ENCODE measurements at regions not wholly inside any gene's neighbourhood (a gene's known extent, or its start where the extent isn't known, plus 50 kb on each side); places are given as distances from the start of the nearest gene placed in this dataset.
"Not testable (repeated sequence)": the region's sequence is repeated elsewhere in the genome, so short reads cannot be mapped to it uniquely, and the experiment has no call there.

- DNase-seq (ENCODE audit: low spot score): no peak
Observed at GRCh38 chr5:106423109-106423897, 1247.4 kb downstream of the EFNA5 start.

DNA sequence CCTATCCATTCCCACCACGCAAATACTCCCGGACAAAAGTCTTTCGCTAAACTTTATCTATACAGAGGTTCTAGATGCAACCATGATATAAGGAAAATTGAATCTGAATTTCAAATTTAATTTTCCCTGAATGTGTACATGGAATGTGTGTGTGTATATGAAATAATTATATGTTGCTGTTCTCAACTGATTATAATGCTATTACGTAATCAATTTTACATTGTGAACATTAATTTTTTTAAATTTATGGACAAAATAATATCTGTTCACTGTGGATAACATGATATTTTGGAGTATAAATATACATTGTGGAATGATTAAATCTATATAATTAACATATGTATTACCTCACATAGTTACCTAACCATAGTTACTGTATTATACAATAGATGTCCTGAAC is 1250.6 kb downstream of the EFNA5 start:
- no peak for DNase-seq (ENCODE audit: low spot score)

GRCh38 chr5:106418196-106418595 is 1252.5 kb downstream of the EFNA5 start:
- peak; percentile 16 for DNase-seq (ENCODE audit: low spot score)

DNA sequence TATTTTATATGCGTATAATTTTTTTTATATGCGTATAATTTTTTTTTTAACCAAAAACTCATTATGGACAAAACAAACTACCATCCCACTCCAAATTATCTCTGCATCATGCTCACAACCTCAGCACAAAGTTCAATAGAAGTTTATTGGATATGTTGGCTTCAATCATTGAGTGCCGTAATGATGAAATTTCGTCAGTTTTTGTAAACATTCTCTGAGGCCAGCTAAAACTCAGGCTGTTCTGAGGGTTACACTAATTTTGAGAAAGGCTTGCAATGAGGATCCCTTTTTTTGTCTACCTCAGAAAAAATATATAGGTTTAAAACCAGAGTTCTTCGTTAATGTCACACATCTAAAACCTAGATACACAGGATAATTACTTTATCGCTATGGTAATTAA is 1253.2 kb downstream of the EFNA5 start:
- DNase-seq (ENCODE audit: low spot score): no peak

DNA sequence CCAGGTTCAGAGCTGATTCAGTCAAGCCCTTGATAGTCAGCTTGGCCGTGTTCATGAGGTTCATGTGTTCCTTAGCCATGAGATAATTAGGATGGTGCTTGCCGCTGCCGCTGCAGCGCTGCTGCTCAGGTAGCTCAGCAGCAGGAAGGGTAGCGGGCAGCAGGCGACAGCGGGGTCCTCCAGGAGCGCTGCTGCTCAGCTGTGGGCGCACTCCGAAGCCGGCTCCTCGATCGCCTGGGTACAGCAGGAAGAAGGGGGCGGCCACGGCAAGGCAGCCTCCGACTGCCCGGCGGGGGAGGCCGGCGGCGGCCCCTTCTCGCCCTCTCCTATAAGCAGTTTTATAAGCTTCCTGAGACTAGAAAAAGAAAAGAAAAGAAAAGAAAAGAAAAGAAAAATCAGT is 1253.6 kb downstream of the EFNA5 start:
- no peak for DNase-seq (ENCODE audit: low spot score)

GRCh38 chr5:106415541-106415940 is 1255.2 kb downstream of the EFNA5 start:
- DNase-seq (ENCODE audit: low spot score): peak; percentile 38

GRCh38 chr5:106414342-106414741 is 1256.4 kb downstream of the EFNA5 start:
- DNase-seq (ENCODE audit: low spot score): no peak

DNA sequence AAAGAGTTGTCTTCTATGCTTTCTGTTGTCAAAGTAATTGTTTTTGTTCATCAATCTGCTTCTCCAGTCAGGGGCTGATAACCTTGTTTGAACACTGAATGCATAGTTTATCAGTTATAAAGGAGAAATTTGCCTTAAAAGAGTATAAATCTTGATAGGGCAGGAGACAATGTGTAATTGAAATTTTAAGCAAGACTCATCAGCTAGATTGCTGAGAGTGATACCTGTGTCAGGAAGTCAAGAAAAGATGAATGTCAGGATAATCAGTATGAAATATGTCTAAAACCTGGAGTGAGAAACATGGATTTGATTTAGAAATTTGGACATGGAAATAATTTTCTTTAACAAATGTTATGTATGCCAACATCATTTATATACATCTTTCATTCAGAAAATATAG is 1258.1 kb downstream of the EFNA5 start:
- no peak for DNase-seq (ENCODE audit: low spot score)

- no peak for DNase-seq (ENCODE audit: low spot score)
Observed at GRCh38 chr5:106408570-106408969, 1262.2 kb downstream of the EFNA5 start.

DNA sequence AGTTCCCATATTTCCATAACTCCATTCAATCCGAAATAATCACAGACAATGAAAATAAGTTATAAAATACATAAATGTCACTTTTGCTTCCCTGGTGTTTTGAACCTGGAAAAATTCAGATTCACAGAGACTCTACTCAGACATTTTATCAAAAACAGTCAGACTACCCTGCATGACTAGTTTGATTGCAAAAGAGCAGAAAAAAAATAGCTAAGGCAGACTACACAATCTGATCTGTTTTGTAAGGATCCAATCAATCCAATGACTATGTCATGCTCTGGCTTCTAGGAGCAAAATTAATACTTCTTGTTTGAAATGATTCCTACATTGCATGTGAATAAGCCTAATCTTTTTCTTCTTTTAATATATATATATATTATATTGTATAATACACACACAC is 1262.6 kb downstream of the EFNA5 start:
- DNase-seq (ENCODE audit: low spot score): no peak

DNA sequence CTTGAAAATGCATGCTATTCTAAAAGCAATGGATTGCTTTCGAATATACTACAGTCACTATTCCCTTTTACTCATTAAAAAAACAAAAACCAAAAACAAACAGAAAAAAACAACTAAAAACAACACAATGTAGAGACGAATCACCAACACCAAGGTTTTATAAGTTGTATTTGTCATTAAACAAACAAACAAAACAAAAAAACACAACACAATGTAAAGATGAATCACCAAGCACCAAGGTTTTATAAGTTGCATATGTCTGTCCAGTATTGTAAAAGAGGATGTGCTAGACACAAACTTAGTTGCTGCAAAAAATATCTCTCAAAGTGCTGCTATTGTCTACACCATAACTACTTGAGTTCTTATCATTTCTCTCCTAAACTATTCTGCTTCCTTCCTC is 1269.2 kb downstream of the EFNA5 start:
- DNase-seq (ENCODE audit: low spot score): no peak

DNA sequence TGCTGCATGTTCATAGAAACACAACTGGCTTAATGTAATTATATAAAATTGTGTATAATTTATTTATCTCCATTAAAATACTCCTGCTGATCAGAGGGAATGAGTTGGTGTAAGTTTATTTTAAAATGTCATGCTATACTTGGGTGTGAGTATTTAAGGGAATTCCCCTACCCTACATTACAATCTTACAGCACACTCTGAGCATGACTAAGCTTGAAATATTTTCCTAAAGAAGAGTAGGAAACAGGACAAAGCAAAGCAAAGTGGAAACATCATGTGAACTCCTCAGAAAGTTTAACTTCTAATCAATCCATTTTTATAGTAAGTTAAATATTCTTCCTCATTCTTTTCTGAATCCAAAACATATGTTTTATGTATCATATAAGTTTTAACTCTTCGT is 1271.3 kb downstream of the EFNA5 start:
- DNase-seq (ENCODE audit: low spot score): no peak

- peak; percentile 2 for DNase-seq (ENCODE audit: low spot score)
Observed at GRCh38 chr5:106397700-106398099, 1273.0 kb downstream of the EFNA5 start.

DNA sequence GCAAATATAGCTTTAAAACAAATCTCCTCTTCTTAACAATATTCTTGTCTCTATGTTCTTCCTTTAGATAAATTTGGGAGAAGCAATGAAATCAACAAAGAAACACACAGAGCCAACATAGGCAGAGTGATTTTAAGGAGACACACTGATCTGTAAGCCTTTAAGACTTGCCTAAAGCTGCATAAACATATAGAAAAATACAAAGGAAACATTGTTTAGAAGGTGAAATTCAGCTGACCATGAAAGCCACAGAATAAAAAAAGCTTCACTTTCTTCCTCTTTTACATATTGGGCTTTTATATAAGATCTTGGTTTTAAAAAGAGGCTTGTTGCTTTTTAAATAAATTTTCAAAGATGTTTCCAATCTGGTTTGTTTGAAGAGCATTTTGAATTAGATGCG is 1277.5 kb downstream of the EFNA5 start:
- no peak for DNase-seq (ENCODE audit: low spot score)

DNA sequence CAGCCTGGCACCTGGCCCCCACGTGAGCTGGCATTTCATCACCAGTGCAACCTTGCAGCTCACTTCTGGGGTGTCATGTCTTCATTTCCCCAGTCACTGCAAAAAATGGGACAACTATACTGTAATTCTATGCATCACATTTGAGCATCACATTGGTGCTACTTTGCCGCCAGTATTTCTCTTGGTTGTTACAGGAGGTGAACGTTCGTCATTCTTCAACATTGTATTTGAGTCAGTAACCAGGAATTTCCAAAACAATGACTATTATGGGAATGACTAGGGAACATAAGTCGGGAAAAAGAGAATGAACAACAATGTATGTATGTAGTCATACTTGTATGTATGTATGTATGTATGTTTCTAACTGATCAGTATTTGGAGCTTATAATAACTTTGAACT is 1278.0 kb downstream of the EFNA5 start:
- DNase-seq (ENCODE audit: low spot score): no peak

- DNase-seq (ENCODE audit: low spot score): not testable (repeated sequence)
Observed at GRCh38 chr5:106387767-106388166, 1283.0 kb downstream of the EFNA5 start.

DNA sequence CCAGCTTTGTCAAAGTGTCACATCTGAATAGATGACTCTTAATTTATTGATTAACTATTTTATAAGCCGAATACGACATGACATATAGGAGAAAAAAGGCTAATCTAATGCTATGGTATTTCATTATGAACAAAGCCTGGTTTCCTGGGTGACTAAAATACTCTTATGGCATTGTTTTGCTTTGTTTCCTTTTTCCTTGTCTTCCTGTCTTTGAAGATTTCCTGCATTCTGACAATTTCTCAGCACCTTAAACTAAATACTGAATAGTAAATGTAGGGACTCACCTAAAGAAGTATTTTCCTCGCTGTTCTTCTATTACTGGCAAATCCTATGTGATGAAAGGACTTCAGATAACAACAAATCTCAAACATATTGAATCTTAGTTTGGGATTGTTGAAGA is 1284.5 kb downstream of the EFNA5 start:
- no peak for DNase-seq (ENCODE audit: low spot score)

DNA sequence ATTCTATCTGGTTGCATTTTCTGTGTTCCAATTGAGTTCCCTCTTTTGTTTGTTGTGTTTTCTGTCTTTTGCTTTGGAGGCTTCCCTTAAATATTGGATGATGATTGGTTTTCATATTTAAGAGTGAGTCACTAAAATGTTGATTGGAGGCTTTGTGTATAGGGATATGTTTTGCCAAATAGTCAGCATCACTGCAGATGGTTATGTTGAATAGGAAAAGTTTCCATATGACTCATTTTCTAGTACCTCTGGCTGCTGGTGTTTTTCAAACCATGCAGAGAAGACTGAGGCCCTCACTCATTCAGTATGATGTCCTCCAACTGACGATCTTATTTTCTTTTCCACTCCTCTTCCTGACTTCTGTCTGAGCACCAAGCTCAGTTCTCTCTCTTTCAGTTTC is 1290.0 kb downstream of the EFNA5 start:
- no peak for DNase-seq (ENCODE audit: low spot score)

- no peak for DNase-seq (ENCODE audit: low spot score)
Observed at GRCh38 chr5:106376522-106376921, 1294.2 kb downstream of the EFNA5 start.

GRCh38 chr5:106374956-106375355 is 1295.8 kb downstream of the EFNA5 start:
- no peak for DNase-seq (ENCODE audit: low spot score)

GRCh38 chr5:106368021-106368420 is 1302.7 kb downstream of the EFNA5 start:
- no peak for DNase-seq (ENCODE audit: low spot score)

GRCh38 chr5:106367281-106367680 is 1303.5 kb downstream of the EFNA5 start:
- DNase-seq (ENCODE audit: low spot score): no peak

DNA sequence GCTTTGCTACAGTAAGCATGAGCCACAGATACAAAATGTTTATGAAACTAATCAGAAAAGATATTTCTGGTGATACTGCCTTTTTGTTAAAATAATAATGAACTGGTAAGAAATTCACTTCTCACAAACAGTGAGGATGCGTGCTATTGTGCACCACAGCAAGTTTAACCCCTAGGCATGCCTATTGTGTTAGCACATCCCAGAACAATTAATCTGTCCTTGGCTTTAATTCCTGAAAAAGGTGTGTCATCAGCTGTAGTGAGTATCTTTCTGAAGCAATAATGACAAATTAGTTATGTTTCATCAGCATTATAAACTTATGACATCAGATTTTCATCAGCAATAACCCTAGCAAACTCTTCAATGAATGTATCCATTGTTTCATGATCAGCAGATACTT is 1307.2 kb downstream of the EFNA5 start:
- DNase-seq (ENCODE audit: low spot score): no peak

GRCh38 chr5:106361905-106362304 is 1308.8 kb downstream of the EFNA5 start:
- no peak for DNase-seq (ENCODE audit: low spot score)

All from hepatic stellate cell (primary cell).